Chondrocyte (in vitro differentiated cells): ENCODE measurements at regions not wholly inside any gene's neighbourhood (a gene's known extent, or its start where the extent isn't known, plus 50 kb on each side); places are given as distances from the start of the nearest gene placed in this dataset.

Source experiments
- DNase-seq: peaks from one replicate; pipeline ENCODE4 v3.0.0; 2021; ENCODE audit warnings: mixed read lengths, low spot score
- H3K27ac Mint-ChIP-seq: one replicate; pipeline ENCODE4 v1.8.0; 2021; ENCODE audit warnings: mild to moderate bottlenecking, moderate library complexity, mixed read lengths; ENCODE audit not compliant: unreplicated experiment
- H3K27me3 Mint-ChIP-seq: 2 replicates; pipeline ENCODE4 v1.8.0; 2021; ENCODE audit warnings: low read depth, mixed read lengths
- H3K36me3 Mint-ChIP-seq: 2 replicates; pipeline ENCODE4 v1.8.0; 2021; ENCODE audit warnings: low read depth, mixed read lengths
- H3K4me1 Mint-ChIP-seq: 2 replicates; pipeline ENCODE4 v1.8.0; 2021; ENCODE audit warnings: low read depth, mild to moderate bottlenecking, mixed read lengths
- H3K4me3 Mint-ChIP-seq: one replicate; pipeline ENCODE4 v1.8.0; 2021; ENCODE audit warnings: mild to moderate bottlenecking, moderate library complexity, mixed read lengths; ENCODE audit not compliant: unreplicated experiment
- H3K9me3 Mint-ChIP-seq: 2 replicates; pipeline ENCODE4 v1.8.0; 2021; ENCODE audit warnings: low read depth, mixed read lengths
- TF ChIP-seq, protein P1 (sequence below): fragments of 200-600 bp; sonication (generic); IDR thresholded peaks from 2 replicates; pipeline ENCODE4 v1.5.0; 2021; ENCODE audit warnings: antibody characterized with exemption, mild to moderate bottlenecking, moderate library complexity

DNA sequence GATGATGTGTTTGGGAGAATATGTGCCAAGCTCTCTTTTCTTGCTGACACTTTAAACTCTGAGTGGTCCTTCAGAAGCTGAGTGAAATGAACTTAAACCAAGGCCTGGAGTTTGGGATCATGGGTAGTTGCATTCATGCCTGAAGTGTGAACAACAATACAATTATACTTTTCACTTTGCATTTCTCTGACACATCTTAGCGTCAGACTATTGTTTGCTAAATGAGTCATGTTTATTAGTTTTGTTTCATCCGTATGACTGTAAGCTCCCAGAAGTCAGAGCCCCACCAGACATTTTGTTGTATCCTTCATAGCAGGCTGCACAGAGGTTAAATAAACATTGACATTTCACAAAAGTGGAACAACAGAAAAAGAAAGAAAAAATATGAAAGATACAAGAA, 542.6 kb downstream of the TUSC7 start:
- no peak overlapping the region for H3K27ac Mint-ChIP-seq
- H3K4me1 Mint-ChIP-seq, result no peaks in the 10 kb centered on the region
- H3K36me3 Mint-ChIP-seq, result no peaks in the 10 kb centered on the region
- H3K27me3 Mint-ChIP-seq, result peaks cover under 1% of the 10 kb centered on the region
- TF ChIP-seq, protein P1, sequence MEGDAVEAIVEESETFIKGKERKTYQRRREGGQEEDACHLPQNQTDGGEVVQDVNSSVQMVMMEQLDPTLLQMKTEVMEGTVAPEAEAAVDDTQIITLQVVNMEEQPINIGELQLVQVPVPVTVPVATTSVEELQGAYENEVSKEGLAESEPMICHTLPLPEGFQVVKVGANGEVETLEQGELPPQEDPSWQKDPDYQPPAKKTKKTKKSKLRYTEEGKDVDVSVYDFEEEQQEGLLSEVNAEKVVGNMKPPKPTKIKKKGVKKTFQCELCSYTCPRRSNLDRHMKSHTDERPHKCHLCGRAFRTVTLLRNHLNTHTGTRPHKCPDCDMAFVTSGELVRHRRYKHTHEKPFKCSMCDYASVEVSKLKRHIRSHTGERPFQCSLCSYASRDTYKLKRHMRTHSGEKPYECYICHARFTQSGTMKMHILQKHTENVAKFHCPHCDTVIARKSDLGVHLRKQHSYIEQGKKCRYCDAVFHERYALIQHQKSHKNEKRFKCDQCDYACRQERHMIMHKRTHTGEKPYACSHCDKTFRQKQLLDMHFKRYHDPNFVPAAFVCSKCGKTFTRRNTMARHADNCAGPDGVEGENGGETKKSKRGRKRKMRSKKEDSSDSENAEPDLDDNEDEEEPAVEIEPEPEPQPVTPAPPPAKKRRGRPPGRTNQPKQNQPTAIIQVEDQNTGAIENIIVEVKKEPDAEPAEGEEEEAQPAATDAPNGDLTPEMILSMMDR, result no peak
- no peak overlapping the region for H3K4me3 Mint-ChIP-seq
- no peak for DNase-seq
- no peaks in the 10 kb centered on the region for H3K9me3 Mint-ChIP-seq

DNA sequence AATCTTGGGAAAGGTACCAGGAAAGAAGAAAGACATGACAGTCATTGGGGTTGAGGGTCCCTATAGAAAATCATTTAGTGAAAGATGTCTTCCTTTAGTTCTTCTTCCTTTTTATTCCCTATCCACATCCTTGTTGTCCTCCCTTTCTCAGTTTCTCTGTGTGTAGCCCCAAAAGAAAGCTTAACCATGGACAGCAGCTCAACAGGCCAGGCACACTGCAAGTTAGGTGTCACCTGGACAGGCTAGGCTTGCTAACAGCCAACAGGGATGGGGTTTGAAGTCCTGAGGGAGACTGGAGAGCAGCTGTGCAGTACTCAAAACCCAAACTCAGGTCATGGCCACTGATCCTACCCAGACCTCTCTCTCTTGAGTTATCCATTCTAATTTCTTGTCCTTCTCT, 543.1 kb downstream of the TUSC7 start:
- no peak for DNase-seq
- Mint-ChIP-seq H3K4me3 (no peak overlapping the region), H3K27me3 (peaks cover 4% of the 10 kb centered on the region), H3K9me3 (no peaks in the 10 kb centered on the region), H3K36me3 (no peaks in the 10 kb centered on the region), H3K27ac (no peak overlapping the region), H3K4me1 (no peaks in the 10 kb centered on the region)
- TF ChIP-seq, protein P1, result no peak

DNA sequence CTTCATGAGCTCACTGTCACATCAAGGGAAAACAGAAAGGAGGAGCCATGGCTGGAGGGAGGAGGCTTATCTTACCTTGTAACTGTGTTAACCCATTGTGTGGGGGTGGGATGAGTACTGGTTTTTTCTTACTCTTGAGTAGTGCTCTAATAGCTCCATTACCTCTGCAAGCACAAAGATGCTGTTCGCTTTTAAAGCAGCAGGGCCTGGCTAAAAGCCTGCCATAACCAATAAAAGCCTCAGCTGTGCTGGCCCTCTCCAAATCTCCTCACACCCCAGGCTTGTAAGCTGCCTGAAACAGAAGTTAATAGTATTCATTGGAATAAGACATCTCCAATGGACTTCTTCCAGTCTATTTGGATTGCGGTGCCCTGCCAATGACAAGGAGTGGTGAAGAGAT, 544.1 kb downstream of the TUSC7 start:
- H3K36me3 Mint-ChIP-seq, result no peaks in the 10 kb centered on the region
- H3K4me3 Mint-ChIP-seq, result no peak overlapping the region
- no peak overlapping the region for H3K27ac Mint-ChIP-seq
- TF ChIP-seq, protein P1, result no peak
- DNase-seq, result no peak
- no peaks in the 10 kb centered on the region for H3K4me1 Mint-ChIP-seq
- H3K9me3 Mint-ChIP-seq, result no peaks in the 10 kb centered on the region
- H3K27me3 Mint-ChIP-seq, result peaks cover 6% of the 10 kb centered on the region

DNA sequence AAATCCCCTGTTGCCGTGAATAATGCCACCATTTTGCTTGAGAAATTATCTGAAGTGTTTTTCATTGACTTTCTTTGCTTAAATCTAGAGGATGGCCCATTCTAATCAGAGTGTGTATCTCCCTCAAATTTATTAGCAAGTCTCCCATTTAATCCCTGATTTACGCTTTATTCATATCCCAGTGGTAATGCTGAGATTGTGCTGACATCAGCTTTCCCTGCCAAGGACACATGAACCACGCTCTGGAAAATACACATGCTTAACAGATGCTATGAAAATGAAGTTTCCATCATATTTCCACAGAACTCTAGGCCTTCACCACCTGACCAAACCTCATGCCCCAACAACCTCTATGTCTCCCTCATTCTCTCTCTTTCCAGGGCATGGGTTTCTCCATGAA, 545.4 kb downstream of the TUSC7 start:
- no peak for DNase-seq
- TF ChIP-seq, protein P1, result no peak

DNA sequence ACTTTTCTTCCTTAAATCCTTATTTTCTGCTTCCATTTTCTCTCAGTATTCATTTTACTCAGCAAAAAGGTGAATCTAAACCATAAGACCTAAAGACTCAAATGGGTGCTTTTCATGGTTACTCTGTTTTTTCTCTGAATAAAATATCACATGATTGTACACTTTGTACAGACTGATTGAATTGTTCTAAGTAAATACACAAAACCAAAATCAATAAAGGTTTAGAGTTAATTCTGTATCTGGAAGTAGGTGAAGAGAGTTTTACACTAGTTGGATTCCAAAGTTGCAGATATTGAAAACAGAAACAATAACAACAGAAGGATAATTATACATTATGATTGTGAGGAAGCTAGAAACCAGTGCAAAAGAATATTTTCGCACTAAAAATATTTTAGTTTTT, 546.2 kb downstream of the TUSC7 start:
- H3K36me3 Mint-ChIP-seq, result no peaks in the 10 kb centered on the region
- TF ChIP-seq, protein P1, result no peak
- H3K27me3 Mint-ChIP-seq, result peaks cover 6% of the 10 kb centered on the region
- no peaks in the 10 kb centered on the region for H3K4me1 Mint-ChIP-seq
- H3K9me3 Mint-ChIP-seq, result no peaks in the 10 kb centered on the region
- no peak overlapping the region for H3K27ac Mint-ChIP-seq
- no peak for DNase-seq
- H3K4me3 Mint-ChIP-seq, result no peak overlapping the region

More for the DNA sequence above, 545.4 kb downstream of the TUSC7 start:
- Mint-ChIP-seq H3K36me3 (no peaks in the 10 kb centered on the region), H3K9me3 (no peaks in the 10 kb centered on the region), H3K4me3 (no peak overlapping the region), H3K4me1 (no peaks in the 10 kb centered on the region), H3K27me3 (peaks cover 6% of the 10 kb centered on the region), H3K27ac (no peak overlapping the region)
